IgD-negative memory B cell (primary cell): ENCODE measurements at regions not wholly inside any gene's neighbourhood (a gene's known extent, or its start where the extent isn't known, plus 50 kb on each side); places are given as distances from the start of the nearest gene placed in this dataset.

Source experiments
- H3K27ac Mint-ChIP-seq, 3 donors: one replicate each; pipeline ENCODE4 v1.8.0; 2020 to 2022; ENCODE audit warnings: mild to moderate bottlenecking in 3 of 3, mixed read lengths in 3 of 3, moderate library complexity in 1 of 3
- H3K27me3 Mint-ChIP-seq: one replicate; pipeline ENCODE4 v1.8.0; 2021; ENCODE audit warnings: mixed read lengths
- H3K36me3 Mint-ChIP-seq: one replicate; pipeline ENCODE4 v1.8.0; 2020; ENCODE audit warnings: mild to moderate bottlenecking, mixed read lengths
- H3K4me1 Mint-ChIP-seq, 3 donors: one replicate each; pipeline ENCODE4 v1.8.0; 2020 to 2022; ENCODE audit warnings: mixed read lengths in 3 of 3, mild to moderate bottlenecking in 1 of 3
- H3K4me3 Mint-ChIP-seq, 4 donors: one replicate each; pipeline ENCODE4 v1.8.0; 2020 to 2022; ENCODE audit warnings: mild to moderate bottlenecking in 4 of 4, mixed read lengths in 4 of 4, moderate library complexity in 3 of 4
- H3K9me3 Mint-ChIP-seq, 3 donors: one replicate each; pipeline ENCODE4 v1.8.0; 2020 to 2021; ENCODE audit warnings: mixed read lengths in 3 of 3, mild to moderate bottlenecking in 1 of 3

DNA sequence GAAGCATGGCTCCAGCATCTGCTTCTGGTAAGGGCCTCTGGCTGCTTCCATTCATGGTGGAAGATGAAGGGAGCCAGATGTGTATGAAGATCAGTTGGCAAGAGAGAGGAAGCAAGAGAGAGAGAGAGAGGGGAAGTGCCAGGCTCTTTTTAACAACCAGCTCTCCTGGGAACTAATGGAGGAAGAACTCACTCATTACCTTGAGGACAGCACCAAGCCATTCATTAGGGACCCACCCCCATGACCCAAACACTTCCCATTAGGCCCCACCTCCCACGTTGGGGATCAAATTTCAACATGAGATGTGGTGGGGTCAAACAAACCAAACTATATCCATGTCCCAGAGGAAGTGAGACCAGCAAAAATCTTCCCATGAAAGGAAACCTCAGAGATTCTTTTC is 124.8 kb upstream of the SIX2 start:
- no peaks in the 10 kb centered on the region for H3K36me3 Mint-ChIP-seq
- no peak overlapping the region for H3K27ac Mint-ChIP-seq
- H3K27me3 Mint-ChIP-seq: peaks cover 6% of the 10 kb centered on the region
- peaks cover 16 to 21% (median 17%) of the 10 kb centered on the region in 3 donors for H3K4me1 Mint-ChIP-seq
- peak overlapping the region in 2 of 4 donors; percentile 18 to 82 for H3K4me3 Mint-ChIP-seq
- no peaks in the 10 kb centered on the region for H3K9me3 Mint-ChIP-seq

DNA sequence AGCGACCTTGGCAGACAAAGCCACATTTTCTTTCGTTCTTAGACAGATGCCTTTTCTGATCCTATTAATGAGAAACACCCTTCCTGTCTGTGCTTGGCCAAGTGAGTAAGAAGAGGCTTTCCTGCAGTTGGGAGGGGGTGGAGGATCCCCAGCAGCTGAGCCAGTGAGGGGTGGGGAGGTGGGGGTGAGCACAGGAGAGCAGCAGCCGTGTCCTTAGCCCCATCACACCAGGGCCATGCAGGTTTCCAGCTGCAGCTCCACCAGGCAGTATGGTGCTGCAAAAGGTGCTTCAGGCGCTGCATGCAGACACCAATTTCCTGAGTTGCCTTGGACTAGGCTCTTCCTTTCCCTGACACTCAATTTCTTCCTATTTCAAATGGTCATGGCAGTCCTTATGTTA is 123.3 kb upstream of the SIX2 start:
- Mint-ChIP-seq H3K4me3 (no peak overlapping the region), H3K27me3 (peaks cover 6% of the 10 kb centered on the region), H3K4me1 (peaks cover 16 to 21% (median 17%) of the 10 kb centered on the region in 3 donors), H3K9me3 (no peaks in the 10 kb centered on the region), H3K27ac (no peak overlapping the region), H3K36me3 (no peaks in the 10 kb centered on the region)

DNA sequence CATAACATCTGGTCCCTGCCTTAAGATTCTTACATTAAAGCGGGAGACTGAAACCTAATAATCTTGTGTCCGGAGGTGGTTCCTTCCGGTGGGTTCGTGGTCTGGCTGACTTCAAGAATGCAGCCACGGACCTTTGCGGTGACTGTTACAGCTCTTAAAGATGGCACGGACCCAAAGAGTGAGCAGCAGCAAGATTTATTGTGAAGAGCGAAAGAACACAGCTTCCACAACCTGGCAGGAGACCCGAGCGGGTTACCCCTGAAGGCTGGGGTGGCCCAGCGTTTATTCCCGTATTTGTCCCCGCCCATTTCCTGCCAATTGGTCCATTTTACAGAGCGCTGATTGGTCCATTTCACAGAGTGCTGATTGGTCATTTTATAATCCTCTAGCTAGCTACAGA is 122.3 kb upstream of the SIX2 start:
- no peak overlapping the region for H3K4me3 Mint-ChIP-seq
- no peak overlapping the region for H3K27ac Mint-ChIP-seq
- no peaks in the 10 kb centered on the region for H3K9me3 Mint-ChIP-seq
- H3K36me3 Mint-ChIP-seq: no peaks in the 10 kb centered on the region
- H3K27me3 Mint-ChIP-seq: peaks cover 6% of the 10 kb centered on the region
- peaks cover 16 to 21% (median 17%) of the 10 kb centered on the region in 3 donors for H3K4me1 Mint-ChIP-seq

DNA sequence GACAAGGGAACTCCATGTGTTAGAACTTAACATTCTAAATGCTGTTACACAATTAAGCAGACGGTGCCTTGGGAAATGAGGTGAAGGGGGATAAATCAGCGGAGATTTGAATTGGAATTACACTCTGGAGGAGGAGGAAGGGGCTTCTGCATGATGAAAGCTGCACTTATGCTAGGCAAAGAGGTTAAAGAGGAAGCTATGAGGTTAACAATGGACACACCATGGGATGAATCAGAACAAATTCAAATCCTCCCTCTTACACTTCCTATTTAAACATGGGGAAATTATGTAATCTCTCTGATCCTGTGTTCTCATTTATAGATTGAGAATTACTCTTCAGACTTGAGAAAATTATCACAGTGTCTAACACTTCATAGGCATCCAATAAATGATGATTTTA is 121.5 kb upstream of the SIX2 start:
- H3K9me3 Mint-ChIP-seq: no peaks in the 10 kb centered on the region
- no peak overlapping the region for H3K27ac Mint-ChIP-seq
- peaks cover 16 to 21% (median 17%) of the 10 kb centered on the region in 3 donors for H3K4me1 Mint-ChIP-seq
- peaks cover 6% of the 10 kb centered on the region for H3K27me3 Mint-ChIP-seq
- H3K4me3 Mint-ChIP-seq: no peak overlapping the region
- no peaks in the 10 kb centered on the region for H3K36me3 Mint-ChIP-seq

DNA sequence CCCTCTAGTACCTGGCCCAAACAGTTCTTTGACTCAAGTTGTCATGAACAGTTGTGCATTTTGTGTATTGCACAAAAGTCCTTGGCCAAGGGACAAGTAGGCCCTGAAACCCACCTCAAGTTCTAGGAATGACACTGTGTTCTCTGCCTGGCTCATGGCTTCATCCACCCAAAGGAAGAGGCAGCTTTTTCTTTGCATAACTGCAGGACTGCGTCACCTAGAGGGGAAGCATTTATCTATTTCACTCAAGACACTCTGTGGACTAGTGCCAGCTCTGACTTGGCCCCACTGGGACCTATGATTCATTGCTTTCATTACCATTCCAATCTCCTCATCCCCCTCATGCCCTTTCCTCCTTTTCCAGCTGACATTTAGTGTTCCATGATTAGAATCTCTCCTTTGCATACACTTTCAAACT is 119.3 kb upstream of the SIX2 start:
- peaks cover 6 to 8% (median 7%) of the 10 kb centered on the region in 3 donors for H3K4me1 Mint-ChIP-seq
- no peak overlapping the region for H3K27ac Mint-ChIP-seq
- no peaks in the 10 kb centered on the region for H3K36me3 Mint-ChIP-seq
- no peak overlapping the region for H3K4me3 Mint-ChIP-seq
- no peaks in the 10 kb centered on the region for H3K9me3 Mint-ChIP-seq
- H3K27me3 Mint-ChIP-seq: peaks cover 6% of the 10 kb centered on the region

DNA sequence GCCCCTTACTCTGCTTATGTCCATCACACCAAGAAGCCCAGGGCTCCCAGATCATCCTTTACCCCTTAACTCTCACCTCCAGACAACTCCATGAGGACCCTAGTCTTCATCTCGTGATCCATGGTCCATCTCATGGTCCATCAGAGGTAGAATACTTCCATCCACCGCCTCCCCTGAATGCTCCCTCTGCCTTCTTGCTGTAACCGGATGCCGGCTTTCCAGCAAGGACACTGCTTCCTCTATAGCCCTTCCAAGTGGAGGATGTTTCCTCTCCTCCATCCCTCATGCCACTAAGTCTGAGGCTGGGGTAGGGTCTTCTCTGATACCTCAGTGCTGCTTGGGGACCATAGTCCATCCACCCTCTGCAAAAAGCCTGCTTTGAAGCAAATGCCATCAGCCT is 118.6 kb upstream of the SIX2 start:
- no peaks in the 10 kb centered on the region for H3K36me3 Mint-ChIP-seq
- H3K4me3 Mint-ChIP-seq: no peak overlapping the region
- no peak overlapping the region for H3K27ac Mint-ChIP-seq
- H3K27me3 Mint-ChIP-seq: peaks cover 10% of the 10 kb centered on the region
- H3K4me1 Mint-ChIP-seq: peaks cover 3 to 7% (median 5%) of the 10 kb centered on the region in 3 donors
- H3K9me3 Mint-ChIP-seq: no peaks in the 10 kb centered on the region

DNA sequence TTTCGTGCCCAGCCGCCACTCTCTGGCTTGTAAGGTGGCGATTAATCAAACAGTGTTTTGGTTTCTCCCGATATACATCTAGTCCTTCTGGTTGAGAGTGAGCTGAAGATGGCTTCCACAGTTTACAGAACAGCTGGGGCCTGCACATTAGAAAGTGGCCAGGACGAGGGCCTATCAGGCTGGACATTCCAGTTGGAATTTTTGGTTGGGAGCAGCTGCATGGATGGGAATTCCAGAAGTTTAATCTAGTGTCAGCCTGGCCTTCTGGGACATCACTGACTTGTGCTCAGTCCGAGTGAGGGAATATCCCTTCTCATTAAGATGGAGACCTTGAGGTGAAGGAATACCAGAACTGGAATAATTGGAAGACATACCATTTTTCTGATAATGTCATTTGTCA is 118.1 kb upstream of the SIX2 start:
- H3K27me3 Mint-ChIP-seq: peaks cover 10% of the 10 kb centered on the region
- H3K27ac Mint-ChIP-seq: no peak overlapping the region
- no peaks in the 10 kb centered on the region for H3K9me3 Mint-ChIP-seq
- no peaks in the 10 kb centered on the region for H3K36me3 Mint-ChIP-seq
- peaks cover under 1 to 3% (median 3%) of the 10 kb centered on the region in 3 donors for H3K4me1 Mint-ChIP-seq
- H3K4me3 Mint-ChIP-seq: no peak overlapping the region

DNA sequence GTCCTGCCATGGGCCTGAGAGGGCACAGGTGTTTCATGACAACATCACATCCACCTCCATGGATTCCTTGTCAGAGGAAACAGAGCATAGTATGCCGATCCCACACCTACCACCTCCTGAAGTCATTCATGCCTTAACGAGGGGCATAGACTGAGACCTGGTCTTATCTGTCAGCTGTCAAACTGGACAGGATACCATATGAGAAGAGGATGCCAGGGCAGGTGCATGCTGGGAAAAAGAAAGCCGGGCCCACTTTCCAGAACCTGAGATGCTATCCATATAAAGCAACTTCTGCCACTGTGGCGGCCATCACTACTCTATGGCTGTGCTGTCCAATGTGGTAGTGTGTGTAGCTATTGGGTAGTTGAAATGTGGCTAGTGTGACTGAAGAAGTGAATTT is 116.0 kb upstream of the SIX2 start:
- Mint-ChIP-seq H3K36me3 (no peaks in the 10 kb centered on the region), H3K4me3 (no peak overlapping the region), H3K27ac (no peak overlapping the region), H3K4me1 (no peaks in the 10 kb centered on the region), H3K9me3 (no peaks in the 10 kb centered on the region), H3K27me3 (peaks cover 4% of the 10 kb centered on the region)

DNA sequence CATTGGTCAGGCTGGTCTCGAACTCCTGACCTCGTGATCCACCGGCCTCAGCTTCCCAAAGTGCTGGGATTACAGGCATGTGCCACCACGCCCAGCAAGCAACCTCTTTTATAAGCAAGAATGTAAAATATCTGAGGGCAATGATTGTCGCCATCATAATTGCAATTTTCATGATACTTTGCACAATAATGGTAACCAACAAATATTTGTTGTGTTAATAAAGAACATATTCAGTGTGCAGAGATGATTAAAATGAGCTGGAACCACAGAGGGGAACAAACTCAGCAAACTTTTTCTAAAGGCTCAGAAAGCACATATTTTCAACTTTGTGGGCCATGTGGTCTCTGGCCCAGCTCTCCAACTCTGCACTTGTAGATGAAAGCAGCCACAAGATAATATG is 115.2 kb upstream of the SIX2 start:
- no peaks in the 10 kb centered on the region for H3K9me3 Mint-ChIP-seq
- no peaks in the 10 kb centered on the region for H3K4me1 Mint-ChIP-seq
- no peaks in the 10 kb centered on the region for H3K36me3 Mint-ChIP-seq
- no peak overlapping the region for H3K27ac Mint-ChIP-seq
- H3K27me3 Mint-ChIP-seq: peaks cover 4% of the 10 kb centered on the region
- no peak overlapping the region for H3K4me3 Mint-ChIP-seq

DNA sequence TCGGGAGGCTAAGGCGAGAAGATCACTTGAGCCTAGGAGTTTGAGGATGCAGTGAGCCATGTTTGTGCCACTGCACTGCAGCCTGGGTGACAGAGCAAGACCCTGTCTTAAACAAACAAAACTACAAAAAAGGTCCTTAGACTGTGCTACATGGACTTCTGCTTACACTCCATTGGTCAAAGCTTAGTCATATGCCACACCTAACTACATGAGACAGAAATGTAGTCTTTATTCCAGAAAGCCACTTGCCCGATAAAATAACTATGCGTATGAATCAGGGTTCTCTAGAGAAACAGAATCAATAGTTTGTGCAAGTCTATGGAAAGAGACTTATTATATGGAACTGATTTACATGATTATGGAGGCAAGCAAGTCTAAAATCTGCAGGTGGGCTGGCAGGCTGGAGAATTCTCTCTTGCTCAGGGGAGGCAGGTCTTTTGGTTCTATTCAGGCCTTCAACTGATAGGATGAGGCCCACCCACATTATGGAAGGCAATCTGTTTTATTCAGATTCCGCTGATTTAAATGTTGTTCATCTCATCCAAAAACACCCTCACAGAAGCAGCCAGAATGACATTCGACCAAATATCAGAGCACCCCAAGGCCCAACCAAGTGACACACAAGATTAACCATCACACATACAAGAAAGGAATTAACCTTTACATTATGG is 114.4 kb upstream of the SIX2 start:
- Mint-ChIP-seq H3K4me3 (no peak overlapping the region), H3K36me3 (no peaks in the 10 kb centered on the region), H3K27me3 (peaks cover 4% of the 10 kb centered on the region), H3K27ac (no peak overlapping the region), H3K4me1 (no peaks in the 10 kb centered on the region), H3K9me3 (no peaks in the 10 kb centered on the region)

DNA sequence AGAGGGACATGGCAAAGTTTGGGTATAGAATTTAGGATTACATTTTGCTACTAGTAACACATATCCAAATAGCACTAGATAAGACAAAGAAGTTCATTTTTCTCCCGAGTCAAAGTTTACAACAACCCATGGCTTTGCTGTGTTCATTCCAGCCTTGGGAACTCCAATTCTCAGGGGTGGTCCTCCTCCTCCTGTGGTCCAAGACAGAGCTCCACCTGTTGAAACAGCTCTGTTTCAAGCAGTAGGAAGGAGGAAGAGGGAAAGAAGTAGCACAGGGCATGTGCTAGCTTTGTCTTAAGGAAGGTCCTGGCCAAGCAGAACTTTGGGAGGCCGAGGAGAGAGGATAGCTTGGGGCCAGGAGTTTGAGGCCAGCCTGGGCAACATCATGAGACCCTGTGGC is 113.8 kb upstream of the SIX2 start:
- no peak overlapping the region for H3K27ac Mint-ChIP-seq
- H3K4me3 Mint-ChIP-seq: no peak overlapping the region
- H3K27me3 Mint-ChIP-seq: peaks cover 4% of the 10 kb centered on the region
- no peaks in the 10 kb centered on the region for H3K36me3 Mint-ChIP-seq
- no peaks in the 10 kb centered on the region for H3K4me1 Mint-ChIP-seq
- no peaks in the 10 kb centered on the region for H3K9me3 Mint-ChIP-seq

DNA sequence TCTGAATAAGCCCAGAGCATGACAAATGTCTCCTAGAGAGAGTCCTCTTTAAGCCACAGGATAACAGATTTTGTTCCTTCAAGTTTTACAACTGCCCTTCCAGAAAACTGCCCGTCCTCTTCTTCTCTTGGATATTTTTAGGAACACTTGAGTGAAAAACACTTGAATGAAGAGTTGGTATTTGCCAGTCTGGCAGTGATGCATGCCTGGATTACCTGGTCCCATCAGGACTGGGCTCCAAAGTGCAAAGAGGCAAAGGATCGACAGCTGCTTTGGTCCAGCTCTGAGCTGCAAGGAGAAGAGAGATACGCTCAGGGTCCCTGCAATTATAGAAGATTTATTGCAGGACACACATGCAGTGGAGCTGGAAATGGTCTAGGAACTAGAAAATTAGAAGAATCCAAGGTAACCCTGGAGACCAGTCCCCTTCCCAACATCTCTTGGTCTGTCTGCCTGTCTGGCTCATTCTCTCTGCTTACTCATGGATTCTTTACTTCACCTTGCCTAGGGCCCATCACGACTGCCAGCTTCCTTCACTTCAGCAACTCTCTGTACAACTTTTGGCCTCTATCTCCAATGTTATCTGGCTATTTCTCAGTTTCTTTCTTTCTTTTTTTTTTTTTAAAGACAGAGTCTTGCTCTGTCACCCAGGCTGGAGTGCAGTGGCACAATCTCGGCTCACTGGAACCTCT is 112.1 kb upstream of the SIX2 start:
- Mint-ChIP-seq H3K36me3 (no peaks in the 10 kb centered on the region), H3K4me3 (no peak overlapping the region)

DNA sequence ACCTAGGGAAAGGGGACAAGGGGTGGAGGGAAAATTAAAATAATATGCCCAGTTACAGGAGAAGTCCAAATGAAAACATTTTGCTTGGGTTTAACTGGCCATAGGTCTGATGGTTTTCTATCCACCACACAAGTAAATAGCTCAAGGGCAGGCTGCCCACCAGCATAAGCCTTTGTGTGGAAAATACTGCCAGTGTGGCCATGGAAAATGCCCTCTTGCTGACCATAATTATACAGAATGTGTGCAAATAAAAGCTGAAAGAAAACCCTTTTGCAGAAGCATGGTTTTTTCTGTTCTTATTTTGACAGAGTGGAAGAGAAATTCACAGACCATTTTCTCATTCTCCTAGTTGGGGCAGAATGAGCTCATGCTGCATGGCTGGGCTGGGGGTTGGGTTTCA is 111.3 kb upstream of the SIX2 start:
- Mint-ChIP-seq H3K27me3 (peaks cover 4% of the 10 kb centered on the region), H3K4me1 (no peaks in the 10 kb centered on the region), H3K27ac (no peak overlapping the region), H3K4me3 (no peak overlapping the region), H3K9me3 (no peaks in the 10 kb centered on the region), H3K36me3 (no peaks in the 10 kb centered on the region)

More for the DNA sequence above, 112.1 kb upstream of the SIX2 start:
- peaks cover 4% of the 10 kb centered on the region for H3K27me3 Mint-ChIP-seq
- no peaks in the 10 kb centered on the region for H3K9me3 Mint-ChIP-seq
- no peak overlapping the region for H3K27ac Mint-ChIP-seq
- no peaks in the 10 kb centered on the region for H3K4me1 Mint-ChIP-seq

DNA sequence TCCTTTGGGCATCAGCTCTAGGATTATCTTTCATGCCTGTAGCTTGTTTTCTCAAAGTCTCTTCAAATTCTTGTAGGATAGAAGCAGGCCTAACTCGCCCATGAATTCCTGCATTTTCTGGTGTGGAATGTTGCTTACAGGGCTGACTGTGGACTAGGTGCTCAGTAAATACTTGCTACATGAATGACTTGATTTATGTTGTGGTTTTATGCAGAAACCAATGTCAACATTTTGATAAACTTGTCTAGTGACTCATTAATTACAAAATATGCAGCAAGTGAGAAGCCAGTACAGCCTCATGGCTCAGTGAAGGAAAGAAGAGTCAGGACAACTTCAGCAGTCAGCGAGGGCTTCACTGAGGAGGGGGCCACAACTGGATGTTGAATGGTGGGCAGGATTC is 110.6 kb upstream of the SIX2 start:
- Mint-ChIP-seq H3K27me3 (peaks cover 4% of the 10 kb centered on the region), H3K4me3 (no peak overlapping the region), H3K9me3 (no peaks in the 10 kb centered on the region), H3K27ac (no peak overlapping the region), H3K36me3 (no peaks in the 10 kb centered on the region), H3K4me1 (no peaks in the 10 kb centered on the region)

DNA sequence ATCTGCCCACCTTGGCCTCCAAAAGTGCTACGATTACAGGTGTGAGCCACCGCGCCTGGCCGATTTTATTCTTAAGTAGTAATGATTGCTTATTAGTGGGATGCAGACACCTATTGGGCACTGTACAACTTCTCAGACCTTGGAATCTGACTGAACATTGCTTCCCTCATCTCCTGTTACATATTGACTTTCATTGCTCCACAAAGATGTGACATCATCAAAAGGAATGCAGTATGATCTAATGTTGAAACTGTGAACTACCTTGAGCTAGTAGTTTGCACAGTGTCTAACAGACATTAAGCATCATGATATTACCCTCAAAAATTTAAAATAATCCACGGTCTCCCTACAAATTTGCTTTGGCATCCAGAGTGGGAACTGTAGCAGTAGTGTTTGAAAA is 109.8 kb upstream of the SIX2 start:
- no peak overlapping the region for H3K27ac Mint-ChIP-seq
- H3K9me3 Mint-ChIP-seq: no peaks in the 10 kb centered on the region
- H3K27me3 Mint-ChIP-seq: peaks cover 4% of the 10 kb centered on the region
- no peak overlapping the region for H3K4me3 Mint-ChIP-seq
- no peaks in the 10 kb centered on the region for H3K36me3 Mint-ChIP-seq
- no peaks in the 10 kb centered on the region for H3K4me1 Mint-ChIP-seq

DNA sequence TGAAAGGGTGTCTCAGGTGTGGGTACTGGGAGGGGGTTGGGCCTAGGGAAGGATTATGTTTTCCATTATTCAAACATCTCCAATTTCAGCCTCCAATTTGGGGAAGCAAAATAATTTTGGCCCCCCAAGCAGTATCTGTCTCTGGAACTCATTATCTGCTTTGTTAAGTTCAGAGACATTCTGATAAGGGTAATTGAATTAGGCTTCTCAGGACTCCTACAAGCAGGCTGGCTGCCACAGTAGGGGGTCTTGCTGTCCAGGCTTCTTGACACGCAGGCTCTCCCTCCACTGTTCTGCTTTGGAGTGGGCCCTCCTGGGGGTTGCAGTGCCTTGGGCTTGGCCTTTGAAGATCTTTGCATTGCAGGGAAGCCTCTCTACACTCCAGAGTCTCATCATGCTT is 108.1 kb upstream of the SIX2 start:
- Mint-ChIP-seq H3K4me1 (no peaks in the 10 kb centered on the region), H3K36me3 (no peaks in the 10 kb centered on the region), H3K9me3 (no peaks in the 10 kb centered on the region), H3K27me3 (peaks cover 2% of the 10 kb centered on the region), H3K27ac (no peak overlapping the region), H3K4me3 (no peak overlapping the region)
